K562 (cell line): ENCODE measurements at regions not wholly inside any gene's neighbourhood (a gene's known extent, or its start where the extent isn't known, plus 50 kb on each side); places are given as distances from the start of the nearest gene placed in this dataset.

ENCODE experiments used
- ATAC-seq: fragments of 200-7000 bp; cut with Tn5 transposase; 3 replicates; pipeline ENCODE4 v1.9.1; 2020; ENCODE audit warnings: moderate library complexity
- BruUV-seq: library from RNA; stranded (reverse); fragments of 400-500 nt; replicated peaks from 2 replicates; lab custom pipeline; 2021; lab: Mats Ljungman, UMichigan
- CTCF ChIA-PET: fragments of 300-600 bp; formaldehyde crosslinking; extraction: SDS; loops from one replicate; lab custom pipeline; 2021; ENCODE audit warnings: low intra/inter-chr PET ratio; lab: Yijun Ruan, JAX
- POLR2A ChIA-PET: fragments of 300-600, 350-650 bp; sonication (Branson Sonifier 250); formaldehyde crosslinking; extraction: SDS; loops from one replicate; lab custom pipeline; 2021; ENCODE audit warnings: antibody characterized with exemption, inconsistent platforms; lab: Yijun Ruan, JAX
- DNase-seq, 4 experiments: peaks; one replicate each; pipeline versions ENCODE4 v3.0.0 to v3.0.0-alpha.2; 2011 to 2018; ENCODE audit warnings: low spot score in 3 of 4, mixed read lengths in 3 of 4; ENCODE audit errors: extremely low read depth in 1 of 4
- FAIRE-seq: peaks from 2 replicates; lab custom pipeline; 2011; peaks lifted over from hg19 to GRCh38; lab: Jason Lieb, UNC
- H2AFZ ChIP-seq: 2 replicates; pipeline ENCODE4 v1.6.0; 2011; ENCODE audit warnings: low read depth, low read length, control low read depth, inconsistent platforms
- H3K27ac ChIP-seq: fragments of 200-600 bp; 3 replicates; pipeline ENCODE4 v1.8.0; 2011; ENCODE audit warnings: low read depth, mild to moderate bottlenecking, control low read depth, inconsistent platforms, low read length, moderate library complexity, mixed read lengths; ENCODE audit errors: extremely low read depth
- H3K27me3 ChIP-seq, 2 experiments: fragments of 300-600 bp in 1 of 2; 2 replicates in 1 of 2; 3 replicates in 1 of 2; pipeline versions ENCODE4 v1.6.0 to v1.8.0; 2011; ENCODE audit warnings: inconsistent platforms in 2 of 2, low read length in 2 of 2, mild to moderate bottlenecking in 1 of 2, mixed read lengths in 1 of 2, moderate library complexity in 1 of 2; ENCODE audit not compliant: control insufficient read depth in 2 of 2, insufficient read depth in 2 of 2
- H3K36me3 ChIP-seq: fragments of 300-600 bp; 3 replicates; pipeline ENCODE4 v1.8.0; 2011; ENCODE audit warnings: mild to moderate bottlenecking, low read length, inconsistent platforms; ENCODE audit not compliant: control insufficient read depth, insufficient read depth
- H3K4me1 ChIP-seq, 2 experiments: fragments of 200-600 bp in 1 of 2; replicated peaks in 1 of 2; 2 replicates in 1 of 2; 3 replicates in 1 of 2; pipeline versions ENCODE4 v1.5.1 to v1.8.0; 2011; ENCODE audit warnings: inconsistent platforms in 2 of 2, low read length in 2 of 2, mild to moderate bottlenecking in 1 of 2, mixed read lengths in 1 of 2, moderate library complexity in 1 of 2; ENCODE audit not compliant: control insufficient read depth in 2 of 2, insufficient read depth in 2 of 2
- H3K4me2 ChIP-seq: 2 replicates; pipeline ENCODE4 v1.6.1; 2011; ENCODE audit warnings: low read length, control low read depth, inconsistent platforms, mixed read lengths; ENCODE audit not compliant: insufficient read depth
- H3K4me3 ChIP-seq: fragments of 200-600 bp; sonication (generic), shearing (Covaris generic); 2 replicates; pipeline ENCODE4 v1.5.1; 2016; ENCODE audit warnings: control low read depth, inconsistent platforms
- H3K79me2 ChIP-seq: fragments of 200-600 bp; 3 replicates; pipeline ENCODE4 v1.8.0; 2011; ENCODE audit warnings: low read length, inconsistent platforms; ENCODE audit not compliant: control insufficient read depth, insufficient read depth
- H3K9ac ChIP-seq, 2 experiments: 2 replicates each; pipeline versions ENCODE4 v1.6.0 to v1.6.1; 2011; ENCODE audit warnings: low read depth in 2 of 2, low read length in 2 of 2, control low read depth in 1 of 2, inconsistent platforms in 1 of 2, mild to moderate bottlenecking in 1 of 2, mixed read lengths in 1 of 2; ENCODE audit not compliant: insufficient read depth in 1 of 2
- H3K9me1 ChIP-seq: one replicate; pipeline ENCODE4 v1.6.0; 2011; ENCODE audit warnings: inconsistent platforms, mild to moderate bottlenecking, low read length, moderate library complexity; ENCODE audit not compliant: control insufficient read depth, insufficient read depth
- H3K9me3 ChIP-seq: replicated peaks from 2 replicates; pipeline ENCODE4 v1.5.1; 2011; ENCODE audit warnings: low read depth, low read length, inconsistent platforms; ENCODE audit not compliant: control insufficient read depth, insufficient read depth
- H4K20me1 ChIP-seq: replicated peaks from 2 replicates; pipeline ENCODE4 v1.6.1; 2011; ENCODE audit warnings: low read length, inconsistent platforms, mixed read lengths; ENCODE audit not compliant: control insufficient read depth, insufficient read depth
- BHLHE40 ChIP-seq: IDR thresholded peaks from 2 replicates; pipeline ENCODE4 v1.6.1; 2011; ENCODE audit warnings: low read length, improper control_type of control experiment
- CSDE1 ChIP-seq, 2 experiments: fragments of 450-650 bp; IDR thresholded peaks; 2 replicates each; pipeline ENCODE4 v1.6.1; 2016; ENCODE audit warnings: mild to moderate bottlenecking in 1 of 2
- DLX4 ChIP-seq: fragments of 250-450 bp; sonication (Bioruptor Pico); IDR thresholded peaks from 2 replicates; pipeline ENCODE4 v1.6.1; 2021; ENCODE audit warnings: mild to moderate bottlenecking
- E2F5 ChIP-seq: sonication (generic); formaldehyde crosslinking; IDR thresholded peaks from 2 replicates; pipeline ENCODE4 v1.8.0; 2022; ENCODE audit warnings: mild to moderate bottlenecking, missing genetic modification reagents
- KLF1 ChIP-seq: fragments of 450-650 bp; IDR thresholded peaks from 2 replicates; pipeline ENCODE4 v1.6.1; 2016; ENCODE audit warnings: missing genetic modification characterization, missing compliant biosample characterization
- MYBL2 ChIP-seq, 2 experiments: fragments of 450-650 bp in 1 of 2; sonication (generic) in 1 of 2; formaldehyde crosslinking in 1 of 2; IDR thresholded peaks; 2 replicates each; pipeline versions ENCODE4 v1.6.1 to v1.8.1; 2017 to 2022; ENCODE audit warnings: borderline replicate concordance in 1 of 2, inconsistent platforms in 1 of 2, low read depth in 1 of 2, mild to moderate bottlenecking in 1 of 2, missing genetic modification reagents in 1 of 2, moderate library complexity in 1 of 2
- NR4A1 ChIP-seq, 2 experiments: fragments of 250-450 bp in 1 of 2; fragments of 450-650 bp in 1 of 2; sonication (Bioruptor Pico) in 1 of 2; IDR thresholded peaks; 2 replicates each; pipeline versions ENCODE4 v1.4.0 to v1.6.1; 2016 to 2020; ENCODE audit warnings: mild to moderate bottlenecking in 2 of 2, missing compliant biosample characterization in 1 of 2, missing genetic modification characterization in 1 of 2, moderate library complexity in 1 of 2
- POLR2H ChIP-seq: IDR thresholded peaks from 2 replicates; pipeline ENCODE4 v1.6.1; 2016; ENCODE audit warnings: missing genetic modification characterization, low read depth, mild to moderate bottlenecking, control low read depth, missing compliant biosample characterization, moderate library complexity
- PTRF ChIP-seq: fragments of 450-650 bp; IDR thresholded peaks from 2 replicates; pipeline ENCODE4 v1.6.1; 2016; ENCODE audit warnings: mild to moderate bottlenecking, missing genetic modification characterization, missing compliant biosample characterization
- RBM17 ChIP-seq: fragments of 200-400 bp; formaldehyde crosslinking; IDR thresholded peaks from 2 replicates; pipeline ENCODE4 v1.6.1; 2017; ENCODE audit warnings: low read depth, mild to moderate bottlenecking, low read length, borderline replicate concordance
- SMAD2 ChIP-seq: fragments of 150-350 bp; IDR thresholded peaks from 2 replicates; pipeline ENCODE4 v1.6.1; 2014; ENCODE audit warnings: low read depth, mild to moderate bottlenecking, low read length
- TAF1 ChIP-seq: IDR thresholded peaks from 2 replicates; pipeline ENCODE4 v1.6.1; 2011; ENCODE audit warnings: mild to moderate bottlenecking, low read length, moderate library complexity; ENCODE audit not compliant: insufficient read depth, control insufficient read depth, severe bottlenecking; ENCODE audit errors: extremely low read depth
- YBX1 ChIP-seq: fragments of 450-650 bp; IDR thresholded peaks from 2 replicates; pipeline ENCODE4 v1.7.1; 2016; ENCODE audit warnings: mild to moderate bottlenecking
- ZC3H4 ChIP-seq: sonication (generic); formaldehyde crosslinking; IDR thresholded peaks from 2 replicates; pipeline ENCODE4 v1.9.0; 2021; ENCODE audit warnings: missing genetic modification reagents, borderline replicate concordance
- ZNF395 ChIP-seq: fragments of 200-800 bp; sonication (Bioruptor generic); IDR thresholded peaks from 2 replicates; pipeline ENCODE4 v1.6.1; 2017; ENCODE audit warnings: missing genetic modification characterization, missing compliant biosample characterization
- ZNF699 ChIP-seq: fragments of 250-450 bp; sonication (Bioruptor Pico); IDR thresholded peaks from 2 replicates; pipeline ENCODE4 v1.8.0; 2021; ENCODE audit warnings: mild to moderate bottlenecking, moderate library complexity; ENCODE audit not compliant: insufficient replicate concordance
- whole genome bisulfite sequencing: fragments of 100-300 bp; shearing (Covaris generic); methylation state at CpG from one replicate; pipeline ENCODE4 v1.1.6; 2016; ENCODE audit warnings: low coverage, mixed read lengths; ENCODE audit not compliant: insufficient coverage; ENCODE audit errors: missing lambda C conversion rate; 5-methylcytosine and 5-hydroxymethylcytosine counted together
- in situ Hi-C: fragments of 300-500 bp; cut with MboI; formaldehyde crosslinking; loops from 4 replicates; pipeline ENCODE4 v1.15.0; 2018; ENCODE audit warnings: inconsistent platforms, mixed read lengths
- intact Hi-C: fragments of 100-400 bp; cut with micrococcal nuclease; formaldehyde crosslinking; loops from 2 replicates; pipeline ENCODE4 v1.14.2; 2022
- TF ChIP-seq, protein P1 (sequence below): fragments of 250-450 bp; sonication (Bioruptor Pico); IDR thresholded peaks from 2 replicates; pipeline ENCODE4 v1.8.0; 2021; ENCODE audit warnings: mild to moderate bottlenecking, moderate library complexity
- TF ChIP-seq, protein P2 (sequence below), 2 experiments: fragments of 450-650 bp; IDR thresholded peaks; 2 replicates each; pipeline ENCODE4 v1.6.1; 2016

- in situ Hi-C loops (no loop called here), intact Hi-C loops (no loop called here)
- H3K9me3 ChIP-seq = no peaks in the 10 kb centered on the region
- no peak overlapping the region for H3K27ac ChIP-seq
- POLR2A ChIA-PET = no interaction called here
- H3K27me3 ChIP-seq = no peaks in the 10 kb centered on the region
- 0% methylated on average over 3 of the region's 3 CpGs for WGBS
- H3K9ac ChIP-seq = no peak overlapping the region
- H3K9me1 ChIP-seq = no peaks in the 10 kb centered on the region
- ATAC-seq = no peak
- CTCF ChIA-PET = no interaction called here
- no peak overlapping the region for H3K4me2 ChIP-seq
- FAIRE-seq = no peak
- DNase-seq = no peak
- no peaks in the 10 kb centered on the region for H3K4me1 ChIP-seq
- H3K79me2 ChIP-seq = no peaks in the 10 kb centered on the region
- no peaks in the 10 kb centered on the region for H3K36me3 ChIP-seq
- no peak overlapping the region for H2AFZ ChIP-seq
- H3K4me3 ChIP-seq = no peak overlapping the region
- no peaks in the 10 kb centered on the region for H4K20me1 ChIP-seq
- no TSS peak for BruUV-seq
- TF ChIP-seq ZNF395 (CRISPR knock-in tag) = no peak
- no peak for TF ChIP-seq SMAD2
- no peak for TF ChIP-seq YBX1
- TF ChIP-seq, protein P1, sequence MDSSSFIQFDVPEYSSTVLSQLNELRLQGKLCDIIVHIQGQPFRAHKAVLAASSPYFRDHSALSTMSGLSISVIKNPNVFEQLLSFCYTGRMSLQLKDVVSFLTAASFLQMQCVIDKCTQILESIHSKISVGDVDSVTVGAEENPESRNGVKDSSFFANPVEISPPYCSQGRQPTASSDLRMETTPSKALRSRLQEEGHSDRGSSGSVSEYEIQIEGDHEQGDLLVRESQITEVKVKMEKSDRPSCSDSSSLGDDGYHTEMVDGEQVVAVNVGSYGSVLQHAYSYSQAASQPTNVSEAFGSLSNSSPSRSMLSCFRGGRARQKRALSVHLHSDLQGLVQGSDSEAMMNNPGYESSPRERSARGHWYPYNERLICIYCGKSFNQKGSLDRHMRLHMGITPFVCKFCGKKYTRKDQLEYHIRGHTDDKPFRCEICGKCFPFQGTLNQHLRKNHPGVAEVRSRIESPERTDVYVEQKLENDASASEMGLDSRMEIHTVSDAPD (CRISPR knock-in tag) = no peak
- no peak for TF ChIP-seq NR4A1 (CRISPR knock-in tag; IDR thresholded peaks at IDR 0.05)
- TF ChIP-seq NR4A1 (tag; IDR thresholded peaks at IDR 0.05) = no peak
- TF ChIP-seq MYBL2 (IDR thresholded peaks at IDR 0.05; ENCODE audit: low read depth) = no peak
- TF ChIP-seq MYBL2 (CRISPR knock-in tag; IDR thresholded peaks at IDR 0.05; ENCODE audit: borderline replicate concordance) = no peak
- TF ChIP-seq, protein P2, sequence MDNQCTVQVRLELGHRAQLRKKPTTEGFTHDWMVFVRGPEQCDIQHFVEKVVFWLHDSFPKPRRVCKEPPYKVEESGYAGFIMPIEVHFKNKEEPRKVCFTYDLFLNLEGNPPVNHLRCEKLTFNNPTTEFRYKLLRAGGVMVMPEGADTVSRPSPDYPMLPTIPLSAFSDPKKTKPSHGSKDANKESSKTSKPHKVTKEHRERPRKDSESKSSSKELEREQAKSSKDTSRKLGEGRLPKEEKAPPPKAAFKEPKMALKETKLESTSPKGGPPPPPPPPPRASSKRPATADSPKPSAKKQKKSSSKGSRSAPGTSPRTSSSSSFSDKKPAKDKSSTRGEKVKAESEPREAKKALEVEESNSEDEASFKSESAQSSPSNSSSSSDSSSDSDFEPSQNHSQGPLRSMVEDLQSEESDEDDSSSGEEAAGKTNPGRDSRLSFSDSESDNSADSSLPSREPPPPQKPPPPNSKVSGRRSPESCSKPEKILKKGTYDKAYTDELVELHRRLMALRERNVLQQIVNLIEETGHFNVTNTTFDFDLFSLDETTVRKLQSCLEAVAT (IDR thresholded peaks at IDR 0.05) = no peak
- TF ChIP-seq KLF1 (tag) = no peak
- TF ChIP-seq TAF1 = no peak
- TF ChIP-seq POLR2H = no peak
- TF ChIP-seq ZC3H4 (CRISPR knock-in tag) = no peak
- TF ChIP-seq E2F5 = no peak
- TF ChIP-seq DLX4 (CRISPR knock-in tag) = no peak
- TF ChIP-seq RBM17 = no peak
- TF ChIP-seq ZNF699 = no peak
- TF ChIP-seq BHLHE40 = no peak
- no peak for TF ChIP-seq CSDE1 (IDR thresholded peaks at IDR 0.05)
- no peak for TF ChIP-seq PTRF (tag)
Observed at GRCh38 chr5:4845221-4845620, 294.9 kb upstream of the ADAMTS16 start.
